ENCODE measurements at regions not wholly inside any gene's neighbourhood (a gene's known extent, or its start where the extent isn't known, plus 50 kb on each side); places are given as distances from the start of the nearest gene placed in this dataset.

DNA sequence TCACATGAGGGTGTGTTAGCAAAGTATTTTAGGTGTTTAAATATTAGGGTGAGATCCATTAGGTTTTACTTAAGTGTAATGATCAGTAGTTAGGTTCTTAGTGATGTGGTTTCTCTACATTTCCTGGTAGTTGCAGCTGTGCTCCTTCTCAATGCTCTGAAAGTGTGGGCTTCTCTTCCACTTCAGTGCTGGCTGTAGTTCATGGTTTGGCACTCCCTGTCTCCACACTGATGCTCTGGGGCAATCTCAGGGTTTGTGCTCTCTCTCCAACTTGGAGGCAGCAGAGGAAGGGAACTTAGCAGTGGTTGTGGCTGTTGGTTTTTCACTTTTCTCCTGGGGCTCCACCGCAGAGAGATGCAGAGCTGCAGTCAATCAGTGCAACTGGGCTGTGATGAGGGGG lies 507.5 kb downstream of the TMEM232 start:
- peaks cover 32% of the 10 kb centered on the region for H3K9me3 Mint-ChIP-seq
- no peaks in the 10 kb centered on the region for H3K36me3 Mint-ChIP-seq
- no peak overlapping the region for H3K27ac Mint-ChIP-seq
- no peaks in the 10 kb centered on the region for H3K4me1 Mint-ChIP-seq
- H3K4me3 Mint-ChIP-seq: no peak overlapping the region
- ATAC-seq: no peak
- DNase-seq (ENCODE audit: low spot score in 2 of 2): no peak

- H3K4me1 Mint-ChIP-seq: no peaks in the 10 kb centered on the region
- H3K4me3 Mint-ChIP-seq: no peak overlapping the region
- H3K36me3 Mint-ChIP-seq: no peaks in the 10 kb centered on the region
- H3K27ac Mint-ChIP-seq: no peak overlapping the region
- ATAC-seq: no peak
- peaks cover 32% of the 10 kb centered on the region for H3K9me3 Mint-ChIP-seq
- DNase-seq (ENCODE audit: low spot score in 2 of 2): no peak
Measured at GRCh38 chr5:110219769-110220168, 506.7 kb downstream of the TMEM232 start.

- no peak for DNase-seq (ENCODE audit: low spot score in 2 of 2)
- Mint-ChIP-seq H3K9me3 (peaks cover 36% of the 10 kb centered on the region), H3K36me3 (no peaks in the 10 kb centered on the region), H3K4me3 (no peak overlapping the region), H3K27ac (no peak overlapping the region), H3K4me1 (no peaks in the 10 kb centered on the region)
- ATAC-seq: no peak
Measured at GRCh38 chr5:110221036-110221435, 505.4 kb downstream of the TMEM232 start.

DNA sequence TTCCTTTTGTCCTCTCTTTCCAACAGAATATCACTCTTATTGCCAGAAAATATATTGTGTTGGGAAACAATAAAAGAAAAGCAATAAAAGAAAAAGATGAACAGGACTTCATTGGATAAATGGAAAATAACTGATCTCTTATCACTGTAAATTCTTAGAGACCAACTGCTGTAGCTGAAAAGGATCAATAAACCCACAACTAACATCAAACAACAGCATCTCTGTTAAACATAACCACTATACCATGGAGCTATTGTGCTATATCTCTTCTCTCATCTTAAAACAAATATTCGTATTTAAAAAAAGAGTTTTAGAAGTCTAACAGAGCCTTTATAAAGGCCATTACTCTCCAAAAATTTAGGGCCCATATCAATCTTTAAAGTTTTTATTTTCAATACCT lies 502.4 kb downstream of the TMEM232 start:
- no peak for ATAC-seq
- no peak for DNase-seq (ENCODE audit: low spot score in 2 of 2)
- H3K4me3 Mint-ChIP-seq: no peak overlapping the region
- H3K36me3 Mint-ChIP-seq: no peaks in the 10 kb centered on the region
- H3K9me3 Mint-ChIP-seq: peaks cover 26% of the 10 kb centered on the region
- H3K4me1 Mint-ChIP-seq: no peaks in the 10 kb centered on the region
- H3K27ac Mint-ChIP-seq: no peak overlapping the region

DNA sequence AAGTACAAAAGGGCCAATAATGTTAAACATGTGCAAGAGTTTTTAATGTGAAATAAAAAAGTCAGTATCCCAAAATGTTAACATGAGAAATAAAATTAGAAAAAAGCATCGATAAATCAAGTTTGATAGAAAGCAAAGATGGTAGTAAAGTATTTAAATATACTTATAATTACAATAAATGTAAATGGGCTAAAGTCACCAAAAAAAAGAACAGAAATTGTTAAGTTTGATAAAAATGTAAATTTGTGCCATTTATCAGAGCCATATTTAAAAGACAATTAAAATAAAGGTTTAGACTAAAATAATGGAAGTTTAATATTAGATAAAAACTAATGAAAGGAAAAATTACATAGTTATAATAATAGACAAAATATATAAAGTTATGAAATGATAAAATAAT lies 500.5 kb downstream of the TMEM232 start:
- no peak for ATAC-seq
- Mint-ChIP-seq H3K27ac (no peak overlapping the region), H3K9me3 (peaks cover 32% of the 10 kb centered on the region), H3K4me3 (no peak overlapping the region), H3K4me1 (no peaks in the 10 kb centered on the region), H3K36me3 (no peaks in the 10 kb centered on the region)
- no peak for DNase-seq (ENCODE audit: low spot score in 2 of 2)

GRCh38 chr5:110239786-110240185 lies 486.7 kb downstream of the TMEM232 start:
- Mint-ChIP-seq H3K9me3 (no peaks in the 10 kb centered on the region), H3K27ac (no peak overlapping the region), H3K36me3 (no peaks in the 10 kb centered on the region), H3K4me3 (no peak overlapping the region), H3K4me1 (no peaks in the 10 kb centered on the region)
- ATAC-seq: no peak
- no peak for DNase-seq (ENCODE audit: low spot score in 2 of 2)

GRCh38 chr5:110242950-110243349 lies 483.5 kb downstream of the TMEM232 start:
- ATAC-seq: no peak
- H3K4me3 Mint-ChIP-seq: no peak overlapping the region
- H3K4me1 Mint-ChIP-seq: no peaks in the 10 kb centered on the region
- no peaks in the 10 kb centered on the region for H3K9me3 Mint-ChIP-seq
- no peak for DNase-seq (ENCODE audit: low spot score in 2 of 2)
- H3K36me3 Mint-ChIP-seq: no peaks in the 10 kb centered on the region
- H3K27ac Mint-ChIP-seq: no peak overlapping the region

DNA sequence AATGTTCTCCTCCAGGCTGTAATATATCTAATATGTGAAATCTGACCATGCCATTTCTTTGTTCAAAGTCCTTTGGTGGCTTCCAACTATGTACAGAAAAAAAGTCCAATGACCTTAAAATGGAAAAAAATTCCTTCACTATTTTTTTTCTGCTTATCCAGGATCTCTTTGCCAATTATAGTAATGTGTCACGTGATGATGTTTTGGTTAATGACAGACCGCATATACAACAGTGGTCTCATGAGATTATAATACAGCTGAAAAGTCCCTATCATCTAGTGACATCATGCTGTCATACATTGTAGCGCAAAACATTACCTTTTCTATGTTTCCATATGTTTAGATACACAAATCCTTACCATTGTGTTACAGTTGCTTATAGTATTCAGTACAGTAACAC lies 477.6 kb downstream of the TMEM232 start:
- Mint-ChIP-seq H3K36me3 (no peaks in the 10 kb centered on the region), H3K9me3 (no peaks in the 10 kb centered on the region), H3K4me1 (no peaks in the 10 kb centered on the region), H3K4me3 (no peak overlapping the region), H3K27ac (no peak overlapping the region)
- ATAC-seq (no peak), DNase-seq (ENCODE audit: low spot score in 2 of 2) (no peak)

GRCh38 chr5:110250355-110250754 lies 476.1 kb downstream of the TMEM232 start:
- no peaks in the 10 kb centered on the region for H3K9me3 Mint-ChIP-seq
- no peak overlapping the region for H3K27ac Mint-ChIP-seq
- H3K36me3 Mint-ChIP-seq: no peaks in the 10 kb centered on the region
- no peaks in the 10 kb centered on the region for H3K4me1 Mint-ChIP-seq
- no peak overlapping the region for H3K4me3 Mint-ChIP-seq
- no peak for ATAC-seq
- DNase-seq (ENCODE audit: low spot score in 2 of 2): no peak

GRCh38 chr5:110250755-110251154 lies 475.7 kb downstream of the TMEM232 start:
- ATAC-seq (no peak), DNase-seq (ENCODE audit: low spot score in 2 of 2) (no peak)
- H3K36me3 Mint-ChIP-seq: no peaks in the 10 kb centered on the region
- H3K27ac Mint-ChIP-seq: no peak overlapping the region
- no peaks in the 10 kb centered on the region for H3K4me1 Mint-ChIP-seq
- H3K9me3 Mint-ChIP-seq: no peaks in the 10 kb centered on the region
- no peak overlapping the region for H3K4me3 Mint-ChIP-seq

- Mint-ChIP-seq H3K36me3 (no peaks in the 10 kb centered on the region), H3K4me1 (no peaks in the 10 kb centered on the region), H3K27ac (no peak overlapping the region), H3K9me3 (no peaks in the 10 kb centered on the region), H3K4me3 (no peak overlapping the region)
- ATAC-seq: no peak
- DNase-seq (ENCODE audit: low spot score in 2 of 2): no peak
Measured at GRCh38 chr5:110251366-110251765, 475.1 kb downstream of the TMEM232 start.

GRCh38 chr5:110255194-110255593 lies 471.3 kb downstream of the TMEM232 start:
- Mint-ChIP-seq H3K4me3 (no peak overlapping the region), H3K27ac (no peak overlapping the region), H3K36me3 (no peaks in the 10 kb centered on the region), H3K9me3 (no peaks in the 10 kb centered on the region), H3K4me1 (no peaks in the 10 kb centered on the region)
- DNase-seq (ENCODE audit: low spot score in 2 of 2): no peak
- no peak for ATAC-seq

DNA sequence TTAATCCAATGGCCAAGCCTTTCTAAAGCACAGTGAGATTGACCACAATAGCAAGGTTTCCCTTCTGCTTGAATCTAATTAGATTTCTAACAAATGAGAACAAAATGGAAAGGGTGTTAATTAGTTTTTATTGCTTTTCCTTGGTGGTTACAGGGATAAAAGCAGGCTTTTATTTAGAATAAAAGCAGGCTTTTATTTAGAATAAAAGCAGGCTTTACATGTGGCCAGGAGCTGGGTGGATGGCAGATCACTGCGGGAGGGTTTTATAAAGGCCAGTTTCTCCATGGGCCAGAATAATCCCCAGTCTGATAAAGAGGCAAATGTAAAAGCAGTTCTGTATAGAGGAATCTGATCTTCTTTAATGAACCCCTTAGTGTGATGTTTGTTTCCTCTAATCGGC lies 470.2 kb downstream of the TMEM232 start:
- H3K9me3 Mint-ChIP-seq: no peaks in the 10 kb centered on the region
- no peak for ATAC-seq
- no peak overlapping the region for H3K4me3 Mint-ChIP-seq
- H3K36me3 Mint-ChIP-seq: no peaks in the 10 kb centered on the region
- no peaks in the 10 kb centered on the region for H3K4me1 Mint-ChIP-seq
- H3K27ac Mint-ChIP-seq: no peak overlapping the region
- DNase-seq (ENCODE audit: low spot score in 2 of 2): no peak

DNA sequence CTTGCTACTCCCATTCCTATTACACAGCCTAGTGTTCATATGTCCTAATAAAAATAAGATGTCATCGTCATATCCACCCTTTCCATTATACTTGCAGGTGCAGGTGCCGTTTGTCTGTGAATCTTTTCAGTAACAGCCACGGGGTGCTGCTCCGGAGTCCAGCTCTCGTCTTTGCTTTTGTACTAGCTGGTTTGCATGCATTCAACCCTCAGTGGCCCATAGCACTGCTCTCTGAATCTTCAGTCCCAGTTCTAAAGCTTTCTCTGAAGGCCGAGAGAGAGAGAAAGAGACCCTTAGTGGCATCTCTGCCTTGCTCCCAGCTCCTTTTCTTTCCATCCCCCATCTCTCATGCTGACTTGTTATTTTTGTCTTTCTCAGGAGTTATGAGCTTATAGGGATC lies 468.5 kb downstream of the TMEM232 start:
- no peaks in the 10 kb centered on the region for H3K9me3 Mint-ChIP-seq
- no peak overlapping the region for H3K4me3 Mint-ChIP-seq
- H3K4me1 Mint-ChIP-seq: no peaks in the 10 kb centered on the region
- ATAC-seq: no peak
- H3K36me3 Mint-ChIP-seq: no peaks in the 10 kb centered on the region
- no peak for DNase-seq (ENCODE audit: low spot score in 2 of 2)
- H3K27ac Mint-ChIP-seq: no peak overlapping the region

- ATAC-seq (peak; percentile 45), DNase-seq (ENCODE audit: low spot score in 2 of 2) (no peak)
- no peaks in the 10 kb centered on the region for H3K36me3 Mint-ChIP-seq
- no peak overlapping the region for H3K4me3 Mint-ChIP-seq
- no peaks in the 10 kb centered on the region for H3K9me3 Mint-ChIP-seq
- H3K4me1 Mint-ChIP-seq: no peaks in the 10 kb centered on the region
- H3K27ac Mint-ChIP-seq: no peak overlapping the region
Measured at GRCh38 chr5:110258460-110259216, 467.8 kb downstream of the TMEM232 start.

GRCh38 chr5:110262749-110263148 lies 463.7 kb downstream of the TMEM232 start:
- DNase-seq (ENCODE audit: low spot score in 2 of 2): no peak
- Mint-ChIP-seq H3K4me3 (no peak overlapping the region), H3K27ac (no peak overlapping the region)

DNA sequence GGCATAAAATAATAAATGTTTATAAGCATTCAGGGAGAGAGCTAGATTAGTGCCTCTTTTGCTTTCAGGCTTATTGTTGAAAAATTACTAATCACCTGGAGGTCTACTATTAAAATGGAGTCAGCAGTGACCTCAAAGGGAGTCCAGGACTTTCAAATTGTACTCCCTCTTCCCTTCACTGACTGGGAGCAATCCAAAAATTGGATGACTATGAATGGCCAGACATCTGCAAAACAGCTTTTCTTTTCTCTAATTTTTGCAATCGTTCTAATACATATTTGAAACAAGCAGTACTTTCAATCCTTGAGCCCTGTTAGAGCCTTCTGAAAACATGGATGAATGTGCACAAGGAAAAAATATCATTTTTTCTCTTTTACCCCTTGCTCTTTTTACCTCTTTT lies 461.8 kb downstream of the TMEM232 start:
- DNase-seq (ENCODE audit: low spot score in 2 of 2) (no peak), ATAC-seq (no peak)
- H3K4me1 Mint-ChIP-seq: no peaks in the 10 kb centered on the region
- H3K4me3 Mint-ChIP-seq: no peak overlapping the region
- no peak overlapping the region for H3K27ac Mint-ChIP-seq
- no peaks in the 10 kb centered on the region for H3K9me3 Mint-ChIP-seq
- no peaks in the 10 kb centered on the region for H3K36me3 Mint-ChIP-seq

More at GRCh38 chr5:110262749-110263148, 463.7 kb downstream of the TMEM232 start:
- ATAC-seq: no peak
- no peaks in the 10 kb centered on the region for H3K9me3 Mint-ChIP-seq
- no peaks in the 10 kb centered on the region for H3K36me3 Mint-ChIP-seq
- no peaks in the 10 kb centered on the region for H3K4me1 Mint-ChIP-seq
